Naive thymus-derived CD4-positive, alpha-beta T cell (primary cell): ENCODE measurements at regions not wholly inside any gene's neighbourhood (a gene's known extent, or its start where the extent isn't known, plus 50 kb on each side); places are given as distances from the start of the nearest gene placed in this dataset.
"Not testable (repeated sequence)": the region's sequence is repeated elsewhere in the genome, so short reads cannot be mapped to it uniquely, and the experiment has no call there.

Experiments used
- ATAC-seq: fragments of 150-1000 bp; cut with Tn5 transposase; 2 replicates; pipeline ENCODE4 v1.10.0; 2021; ENCODE audit warnings: mild to moderate bottlenecking, moderate library complexity
- CTCF ChIA-PET: fragments of 350-600 bp; sonication (Branson Sonifier 250); formaldehyde crosslinking; loops from one replicate; lab custom pipeline; 2021; ENCODE audit warnings: antibody characterized with exemption; lab: Charles Lee
- POLR2A ChIA-PET: fragments of 350-600 bp; sonication (Branson Sonifier 250); formaldehyde crosslinking; loops from one replicate; lab custom pipeline; 2021; ENCODE audit warnings: antibody characterized with exemption, inconsistent platforms; lab: Charles Lee
- DNase-seq, 9 donors: peaks; one replicate each; pipeline versions ENCODE4 v3.0.0 to v3.0.0-alpha.2; 2020 to 2022; ENCODE audit warnings: mixed read lengths in 1 of 9
- H3K27ac ChIP-seq: one replicate; pipeline ENCODE4 v1.7.0; 2013; ENCODE audit warnings: mild to moderate bottlenecking, low read depth, low read length, moderate library complexity
- H3K27me3 ChIP-seq, 2 donors: one replicate each; pipeline ENCODE4 v1.7.0; 2013; ENCODE audit warnings: low read length in 2 of 2, mild to moderate bottlenecking in 2 of 2, moderate library complexity in 2 of 2; ENCODE audit not compliant: control insufficient read depth in 2 of 2, insufficient read depth in 2 of 2
- H3K36me3 ChIP-seq, 3 experiments: 1 replicate in 2 of 3; 2 replicates in 1 of 3; pipeline ENCODE4 v1.7.0; 2013; ENCODE audit warnings: low read length in 3 of 3, mild to moderate bottlenecking in 3 of 3, moderate library complexity in 1 of 3; ENCODE audit not compliant: insufficient read depth in 3 of 3, control insufficient read depth in 2 of 3
- H3K4me1 ChIP-seq, 2 donors: one replicate each; pipeline ENCODE4 v1.7.0; 2013; ENCODE audit warnings: low read length in 2 of 2, mild to moderate bottlenecking in 2 of 2, moderate library complexity in 1 of 2; ENCODE audit not compliant: control insufficient read depth in 2 of 2, insufficient read depth in 2 of 2
- H3K4me3 ChIP-seq: 2 replicates; pipeline ENCODE4 v1.7.0; 2013; ENCODE audit warnings: mild to moderate bottlenecking, low read length
- H3K9me3 ChIP-seq, 3 experiments: 1 replicate in 2 of 3; 2 replicates in 1 of 3; pipeline ENCODE4 v1.7.0; 2013; ENCODE audit warnings: low read length in 3 of 3; ENCODE audit not compliant: control insufficient read depth in 2 of 3
- H3K27ac Mint-ChIP-seq, 9 donors: one replicate each; pipeline ENCODE4 v1.8.0; 2020 to 2022; ENCODE audit warnings: mixed read lengths in 9 of 9, mild to moderate bottlenecking in 8 of 9, moderate library complexity in 5 of 9, inconsistent platforms in 2 of 9
- H3K27me3 Mint-ChIP-seq, 5 donors: one replicate each; pipeline ENCODE4 v1.8.0; 2021 to 2022; ENCODE audit warnings: mixed read lengths in 5 of 5, mild to moderate bottlenecking in 1 of 5
- H3K36me3 Mint-ChIP-seq, 5 donors: one replicate each; pipeline ENCODE4 v1.8.0; 2020 to 2022; ENCODE audit warnings: mixed read lengths in 5 of 5, mild to moderate bottlenecking in 3 of 5, inconsistent platforms in 1 of 5
- H3K4me1 Mint-ChIP-seq, 7 donors: one replicate each; pipeline ENCODE4 v1.8.0; 2020 to 2022; ENCODE audit warnings: mixed read lengths in 7 of 7, mild to moderate bottlenecking in 3 of 7, inconsistent platforms in 1 of 7
- H3K4me3 Mint-ChIP-seq, 10 donors: one replicate each; pipeline ENCODE4 v1.8.0; 2020 to 2022; ENCODE audit warnings: mild to moderate bottlenecking in 10 of 10, mixed read lengths in 10 of 10, moderate library complexity in 6 of 10, inconsistent platforms in 2 of 10
- H3K9me3 Mint-ChIP-seq, 11 donors: one replicate each; pipeline ENCODE4 v1.8.0; 2020 to 2022; ENCODE audit warnings: mixed read lengths in 11 of 11, mild to moderate bottlenecking in 4 of 11, inconsistent platforms in 1 of 11, moderate library complexity in 1 of 11
- intact Hi-C, 2 donors: fragments of 100-400 bp; cut with micrococcal nuclease; formaldehyde crosslinking; loops; one replicate each; pipeline ENCODE4 v1.15.1; 2023

- H3K4me1 ChIP-seq, H3K27ac ChIP-seq, H3K36me3 Mint-ChIP-seq, H3K27me3 ChIP-seq, H3K4me3 ChIP-seq, H3K9me3 ChIP-seq, H3K4me1 Mint-ChIP-seq, H3K27me3 Mint-ChIP-seq, H3K36me3 ChIP-seq, POLR2A ChIA-PET, CTCF ChIA-PET, H3K27ac Mint-ChIP-seq, H3K4me3 Mint-ChIP-seq, DNase-seq, H3K9me3 Mint-ChIP-seq: not testable (repeated sequence)
- intact Hi-C loops: loop anchor here in 1 of 2 donors (2.0 kb wide), 1 partner anchor 17 kb away; no protein-coding TSS in a partner anchor
- peak; percentile 14 for ATAC-seq
These were observed 91.4 kb downstream of the TMEM121 start for GRCh38 chr14:105617805-105618204.

- H3K27ac Mint-ChIP-seq: not testable (repeated sequence)
These were observed 92.9 kb downstream of the TMEM121 start for GRCh38 chr14:105619324-105619723.

GRCh38 chr14:105620178-105620864 is 93.9 kb downstream of the TMEM121 start:
- intact Hi-C loops, H3K9me3 Mint-ChIP-seq: not testable (repeated sequence)

More at GRCh38 chr14:105619324-105619723, 92.9 kb downstream of the TMEM121 start:
- H3K4me3 ChIP-seq, H3K27me3 Mint-ChIP-seq, H3K9me3 ChIP-seq, POLR2A ChIA-PET, H3K36me3 Mint-ChIP-seq, H3K4me1 ChIP-seq, H3K4me3 Mint-ChIP-seq, ATAC-seq, H3K27me3 ChIP-seq, intact Hi-C loops, H3K27ac ChIP-seq, H3K4me1 Mint-ChIP-seq, H3K9me3 Mint-ChIP-seq, DNase-seq, CTCF ChIA-PET, H3K36me3 ChIP-seq: not testable (repeated sequence)

DNA sequence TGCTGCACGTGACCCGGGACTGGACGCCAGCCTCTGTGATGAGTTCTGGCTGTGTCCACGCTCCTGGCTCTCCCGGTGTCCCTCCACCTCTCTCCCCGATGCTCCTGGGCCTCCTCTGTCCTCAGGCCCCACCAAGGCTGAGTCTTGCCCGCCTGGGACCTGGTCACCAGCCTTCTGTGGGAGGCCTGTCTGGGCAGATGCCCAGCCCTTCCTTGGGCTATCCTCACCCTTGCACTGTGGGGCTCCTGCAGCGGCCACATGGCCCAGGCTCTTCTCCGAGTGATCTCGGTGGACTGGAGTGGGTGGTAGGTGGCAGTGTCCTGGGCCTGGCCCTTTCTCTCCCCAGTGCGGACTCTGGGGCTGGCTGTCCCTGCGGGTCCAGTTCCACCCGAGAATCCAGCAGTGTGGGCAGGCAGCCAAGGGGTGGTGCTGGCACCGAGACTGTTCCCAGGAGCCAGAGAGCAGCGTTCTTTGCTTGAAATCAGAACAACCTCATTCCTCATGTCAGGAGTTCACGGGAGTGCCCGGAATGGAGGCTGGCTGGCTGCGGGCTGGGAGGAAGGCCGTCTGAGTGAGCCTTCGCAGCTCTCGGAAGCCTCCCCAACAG is 94.6 kb downstream of the TMEM121 start:
- H3K4me1 Mint-ChIP-seq, H3K27ac ChIP-seq, intact Hi-C loops, ATAC-seq, H3K27me3 Mint-ChIP-seq, H3K36me3 Mint-ChIP-seq, H3K9me3 Mint-ChIP-seq, H3K27ac Mint-ChIP-seq, CTCF ChIA-PET, H3K4me3 Mint-ChIP-seq, POLR2A ChIA-PET, DNase-seq, H3K4me3 ChIP-seq, H3K4me1 ChIP-seq, H3K36me3 ChIP-seq, H3K27me3 ChIP-seq, H3K9me3 ChIP-seq: not testable (repeated sequence)

More at GRCh38 chr14:105620178-105620864, 93.9 kb downstream of the TMEM121 start:
- H3K36me3 ChIP-seq, CTCF ChIA-PET, H3K27ac ChIP-seq, POLR2A ChIA-PET, H3K27ac Mint-ChIP-seq, H3K4me3 Mint-ChIP-seq, H3K9me3 ChIP-seq, ATAC-seq, H3K4me1 ChIP-seq, H3K4me3 ChIP-seq, H3K4me1 Mint-ChIP-seq, DNase-seq, H3K36me3 Mint-ChIP-seq, H3K27me3 ChIP-seq, H3K27me3 Mint-ChIP-seq: not testable (repeated sequence)

- H3K4me1 Mint-ChIP-seq, H3K27me3 ChIP-seq, POLR2A ChIA-PET, H3K36me3 Mint-ChIP-seq, H3K9me3 ChIP-seq, intact Hi-C loops, H3K27ac ChIP-seq, DNase-seq, H3K9me3 Mint-ChIP-seq, CTCF ChIA-PET, H3K4me3 Mint-ChIP-seq, H3K4me1 ChIP-seq, ATAC-seq, H3K4me3 ChIP-seq, H3K36me3 ChIP-seq, H3K27me3 Mint-ChIP-seq, H3K27ac Mint-ChIP-seq: not testable (repeated sequence)
These were observed 95.3 kb downstream of the TMEM121 start for GRCh38 chr14:105621479-105622328.

- no peaks in the 10 kb centered on the region for H3K9me3 ChIP-seq
- H3K4me1 Mint-ChIP-seq: no peaks in the 10 kb centered on the region
- H3K9me3 Mint-ChIP-seq: peaks cover 0 to under 1% (median 0%) of the 10 kb centered on the region in 11 donors
- H3K27ac Mint-ChIP-seq: no peak overlapping the region
- no peaks in the 10 kb centered on the region for H3K4me1 ChIP-seq
- H3K27ac ChIP-seq: no peak overlapping the region
- DNase-seq: no peak
- no peak overlapping the region for H3K4me3 ChIP-seq
- intact Hi-C loops: no loop called here
- H3K36me3 ChIP-seq: no peaks in the 10 kb centered on the region
- peaks cover 0 to 5% (median 0%) of the 10 kb centered on the region in 5 donors for H3K27me3 Mint-ChIP-seq
- CTCF ChIA-PET: no interaction called here
- POLR2A ChIA-PET: no interaction called here
- H3K4me3 Mint-ChIP-seq: no peak overlapping the region
- ATAC-seq: no peak
- H3K27me3 ChIP-seq: no peaks in the 10 kb centered on the region
- H3K36me3 Mint-ChIP-seq: no peaks in the 10 kb centered on the region
These were observed 96.1 kb downstream of the TMEM121 start for GRCh38 chr14:105622329-105622955.
